Neuronal stem cell (in vitro differentiated cells): ENCODE measurements at regions not wholly inside any gene's neighbourhood (a gene's known extent, or its start where the extent isn't known, plus 50 kb on each side); places are given as distances from the start of the nearest gene placed in this dataset.
"Not testable (repeated sequence)": the region's sequence is repeated elsewhere in the genome, so short reads cannot be mapped to it uniquely, and the experiment has no call there.

Experiments
- DNase-seq: peaks from one replicate; pipeline ENCODE4 v3.0.0-alpha.2; 2013; ENCODE audit warnings: low spot score
- H2AFZ ChIP-seq: one replicate; pipeline ENCODE4 v1.6.1; 2013; ENCODE audit warnings: mild to moderate bottlenecking, low read length, inconsistent platforms
- H2AK5ac ChIP-seq: 2 replicates; pipeline ENCODE4 v1.6.1; 2013; ENCODE audit warnings: low read depth, mild to moderate bottlenecking, inconsistent platforms, low read length, moderate library complexity, mixed read lengths
- H2BK120ac ChIP-seq: 2 replicates; pipeline ENCODE4 v1.6.1; 2013; ENCODE audit warnings: low read depth, mild to moderate bottlenecking, inconsistent platforms, low read length, moderate library complexity, mixed read lengths
- H2BK12ac ChIP-seq: one replicate; pipeline ENCODE4 v1.6.1; 2013; ENCODE audit warnings: low read length, inconsistent platforms
- H2BK15ac ChIP-seq: 2 replicates; pipeline ENCODE4 v1.6.1; 2013; ENCODE audit warnings: mild to moderate bottlenecking, low read length, inconsistent platforms, mixed read lengths
- H2BK5ac ChIP-seq: one replicate; pipeline ENCODE4 v1.6.1; 2013; ENCODE audit warnings: inconsistent platforms, mild to moderate bottlenecking, low read length, moderate library complexity
- H3K14ac ChIP-seq: one replicate; pipeline ENCODE4 v1.6.1; 2013; ENCODE audit warnings: low read length, inconsistent platforms
- H3K18ac ChIP-seq: 2 replicates; pipeline ENCODE4 v1.6.1; 2013; ENCODE audit warnings: low read length, inconsistent platforms
- H3K23ac ChIP-seq: 2 replicates; pipeline ENCODE4 v1.6.1; 2013; ENCODE audit warnings: low read depth, mild to moderate bottlenecking, mixed read lengths, low read length, inconsistent platforms; ENCODE audit not compliant: poor library complexity
- H3K27ac ChIP-seq: replicated peaks from 3 replicates; pipeline ENCODE4 v1.5.1; 2013; ENCODE audit warnings: low read length, inconsistent platforms
- H3K27me3 ChIP-seq, 3 experiments: 2 replicates each; pipeline ENCODE4 v1.6.1; 2013; ENCODE audit warnings: low read length in 3 of 3, mild to moderate bottlenecking in 2 of 3, inconsistent platforms in 1 of 3, low read depth in 1 of 3, mixed read lengths in 1 of 3, moderate library complexity in 1 of 3; ENCODE audit not compliant: control insufficient read depth in 3 of 3, insufficient read depth in 3 of 3
- H3K36me3 ChIP-seq, 2 donors: replicated peaks in 1 of 2; 2 replicates each; pipeline ENCODE4 v1.6.1; 2013; ENCODE audit warnings: low read length in 2 of 2; ENCODE audit not compliant: control insufficient read depth in 2 of 2, insufficient read depth in 2 of 2
- H3K4ac ChIP-seq: 2 replicates; pipeline ENCODE4 v1.6.1; 2013; ENCODE audit warnings: inconsistent platforms, mild to moderate bottlenecking, low read length, moderate library complexity
- H3K4me1 ChIP-seq, 2 donors: 1 replicate in 1 of 2; 2 replicates in 1 of 2; pipeline ENCODE4 v1.6.1; 2013; ENCODE audit warnings: low read length in 2 of 2, low read depth in 1 of 2; ENCODE audit not compliant: control insufficient read depth in 2 of 2, insufficient read depth in 1 of 2
- H3K4me2 ChIP-seq: one replicate; pipeline ENCODE4 v1.6.1; 2013; ENCODE audit warnings: mild to moderate bottlenecking, low read length, inconsistent platforms; ENCODE audit not compliant: insufficient read depth, poor library complexity, severe bottlenecking
- H3K4me3 ChIP-seq, 2 donors: 2 replicates each; pipeline ENCODE4 v1.5.1; 2013; ENCODE audit warnings: low read length in 2 of 2, mild to moderate bottlenecking in 2 of 2, inconsistent platforms in 1 of 2, moderate library complexity in 1 of 2
- H3K79me1 ChIP-seq: one replicate; pipeline ENCODE4 v1.6.1; 2013; ENCODE audit warnings: low read depth, mild to moderate bottlenecking, inconsistent platforms, low read length, moderate library complexity
- H3K9ac ChIP-seq: one replicate; pipeline ENCODE4 v1.6.1; 2013; ENCODE audit warnings: mild to moderate bottlenecking, low read depth, low read length, inconsistent platforms; ENCODE audit not compliant: poor library complexity
- H3K9me3 ChIP-seq, 2 donors: replicated peaks in 1 of 2; 2 replicates each; pipeline versions ENCODE3 to v1.6.1; 2013; ENCODE audit warnings: low read length in 2 of 2, mild to moderate bottlenecking in 2 of 2, inconsistent platforms in 1 of 2, low read depth in 1 of 2, mixed read lengths in 1 of 2, moderate library complexity in 1 of 2; ENCODE audit not compliant: control insufficient read depth in 2 of 2, insufficient read depth in 1 of 2
- H4K8ac ChIP-seq: one replicate; pipeline ENCODE4 v1.6.1; 2013; ENCODE audit warnings: low read depth, mild to moderate bottlenecking, inconsistent platforms, low read length, moderate library complexity
- H4K91ac ChIP-seq: one replicate; pipeline ENCODE4 v1.6.1; 2013; ENCODE audit warnings: low read length, low read depth, mild to moderate bottlenecking, inconsistent platforms; ENCODE audit not compliant: poor library complexity
- WGBS, 2 donors: extraction: QIAGEN DNeasy Blood & Tissue Kit; methylation state at CpG; one replicate each; pipeline ENCODE4 v1.1.7; 2013; ENCODE audit warnings: missing lambda C conversion rate in 2 of 2, mixed read lengths in 1 of 2; ENCODE audit not compliant: insufficient read length in 2 of 2, insufficient replicate concordance in 1 of 2; ENCODE audit errors: extremely low coverage in 2 of 2; 5-methylcytosine and 5-hydroxymethylcytosine counted together

DNA sequence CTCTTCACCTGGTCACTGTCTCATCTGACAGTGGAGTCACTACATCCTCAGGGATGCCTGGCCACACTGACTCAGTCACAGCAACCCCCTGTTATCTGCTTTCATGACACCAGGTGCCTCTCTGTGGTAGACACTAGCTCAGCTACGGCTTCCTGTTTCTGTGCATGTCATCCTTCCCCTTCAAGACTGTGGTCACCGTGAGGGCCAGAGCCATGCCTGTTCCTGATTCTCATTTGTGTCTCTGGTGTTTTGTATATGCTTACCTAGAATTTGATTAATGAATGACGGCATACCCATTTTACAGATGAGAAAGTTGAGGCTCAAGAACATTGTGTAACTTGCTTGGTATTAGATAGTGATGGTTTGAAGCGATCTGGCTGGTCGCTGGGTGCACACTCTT lies 70.3 kb upstream of the KRTAP5-11 start:
- H2AFZ ChIP-seq, H2BK15ac ChIP-seq, H3K4me1 ChIP-seq, H2BK120ac ChIP-seq, H3K4ac ChIP-seq, H2BK5ac ChIP-seq, H4K91ac ChIP-seq, H3K14ac ChIP-seq, H2AK5ac ChIP-seq, H3K27ac ChIP-seq, H3K23ac ChIP-seq, H3K4me2 ChIP-seq, H3K79me1 ChIP-seq, H4K8ac ChIP-seq, H3K36me3 ChIP-seq, H3K9me3 ChIP-seq, DNase-seq, H3K9ac ChIP-seq, H3K4me3 ChIP-seq, H2BK12ac ChIP-seq, H3K18ac ChIP-seq, H3K27me3 ChIP-seq: not testable (repeated sequence)
- no CpG with 5 or more reads among the region's 5 CpGs for WGBS, 2 donors

DNA sequence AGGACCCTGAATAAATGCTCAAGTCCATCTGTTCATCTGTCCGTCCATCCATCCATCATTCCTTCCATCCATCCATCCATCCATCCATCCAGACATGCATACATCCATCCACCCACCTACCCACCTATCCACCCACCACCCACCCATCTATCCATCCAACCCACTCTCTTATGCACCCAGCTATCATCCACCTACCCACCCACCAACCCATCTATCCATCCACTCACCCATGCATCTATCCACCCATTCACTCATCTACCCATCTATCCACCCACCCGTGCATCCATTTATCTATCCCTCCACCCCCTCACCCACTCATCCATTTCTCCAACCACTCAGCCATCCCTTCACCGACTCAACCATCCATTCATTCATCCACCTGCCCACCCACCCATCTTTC lies 71.7 kb upstream of the KRTAP5-11 start:
- not testable (repeated sequence) for H3K4me3 ChIP-seq, H3K9ac ChIP-seq, H2BK12ac ChIP-seq, H4K8ac ChIP-seq, H4K91ac ChIP-seq, DNase-seq, H3K18ac ChIP-seq, H3K4me1 ChIP-seq, H3K4ac ChIP-seq, H3K9me3 ChIP-seq, H3K4me2 ChIP-seq, H2BK15ac ChIP-seq, H2BK5ac ChIP-seq, H2AFZ ChIP-seq, H3K27ac ChIP-seq, H2BK120ac ChIP-seq, H3K23ac ChIP-seq, H3K27me3 ChIP-seq, H3K36me3 ChIP-seq, H2AK5ac ChIP-seq, H3K79me1 ChIP-seq, H3K14ac ChIP-seq
- WGBS, 2 donors = 100% methylated on average over 1 of the region's 3 CpGs; no CpG with 5 or more reads in 1 of the 2 donors

DNA sequence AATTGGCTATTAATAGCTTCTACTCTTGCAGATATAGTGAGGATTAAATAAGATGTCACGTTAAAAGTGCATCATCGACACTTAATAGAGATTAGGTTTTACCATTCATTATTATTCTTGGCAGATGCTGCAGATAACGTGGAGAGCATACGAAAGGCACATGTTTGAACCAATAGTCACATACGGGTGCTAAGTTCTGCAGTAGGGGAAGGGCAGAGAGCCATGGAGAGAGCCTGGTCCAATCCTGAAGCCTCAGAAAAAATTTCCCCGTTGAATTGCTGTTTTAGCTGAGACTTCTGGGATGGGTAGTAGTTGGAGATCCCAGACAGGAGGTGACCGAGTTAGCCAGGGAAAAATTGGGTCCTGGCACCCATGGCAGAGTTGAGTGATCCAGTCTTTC lies 72.4 kb upstream of the KRTAP5-11 start:
- H3K79me1 ChIP-seq, H2BK12ac ChIP-seq, H2BK5ac ChIP-seq, H3K36me3 ChIP-seq, H2AFZ ChIP-seq, H2AK5ac ChIP-seq, H3K23ac ChIP-seq, H3K4me2 ChIP-seq, DNase-seq, H3K4me1 ChIP-seq, H3K9ac ChIP-seq, H3K27me3 ChIP-seq, H3K27ac ChIP-seq, H3K9me3 ChIP-seq, H2BK120ac ChIP-seq, H4K91ac ChIP-seq, H2BK15ac ChIP-seq, H3K4ac ChIP-seq, H3K4me3 ChIP-seq, H3K18ac ChIP-seq, H3K14ac ChIP-seq, H4K8ac ChIP-seq: not testable (repeated sequence)
- no CpG with 5 or more reads among the region's 7 CpGs for WGBS, 2 donors

DNA sequence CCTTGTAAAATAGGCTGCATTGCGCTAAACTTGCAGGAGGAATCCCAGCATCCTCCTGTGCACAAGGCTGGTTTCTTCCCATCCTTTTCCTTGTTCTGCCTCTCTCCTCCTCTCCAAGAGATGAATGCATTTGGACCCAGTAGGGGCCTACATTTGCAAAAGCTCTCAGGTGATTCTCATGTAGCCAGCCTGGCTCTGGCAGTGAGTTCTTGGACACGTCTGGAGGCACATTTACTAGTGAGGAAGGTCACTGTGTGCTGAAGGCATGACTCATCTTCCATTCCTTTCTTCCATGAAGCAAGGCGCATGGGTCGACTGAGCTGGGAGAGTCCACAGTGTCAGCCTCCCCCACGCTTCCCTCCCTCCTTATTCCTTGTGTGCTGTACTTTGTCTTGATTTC lies 73.8 kb upstream of the KRTAP5-11 start:
- H2BK5ac ChIP-seq, H3K23ac ChIP-seq, H3K14ac ChIP-seq, H2AK5ac ChIP-seq, H2AFZ ChIP-seq, H4K8ac ChIP-seq, DNase-seq, H3K36me3 ChIP-seq, H3K27me3 ChIP-seq, H3K27ac ChIP-seq, H3K4ac ChIP-seq, H3K18ac ChIP-seq, H3K9ac ChIP-seq, H3K4me1 ChIP-seq, H3K4me3 ChIP-seq, H2BK120ac ChIP-seq, H2BK12ac ChIP-seq, H3K4me2 ChIP-seq, H3K9me3 ChIP-seq, H4K91ac ChIP-seq, H3K79me1 ChIP-seq, H2BK15ac ChIP-seq: not testable (repeated sequence)
- whole genome bisulfite sequencing, 2 donors = no CpG with 5 or more reads among the region's 5 CpGs
